Ectodermal cell (in vitro differentiated cells): ENCODE measurements at regions not wholly inside any gene's neighbourhood (a gene's known extent, or its start where the extent isn't known, plus 50 kb on each side); places are given as distances from the start of the nearest gene placed in this dataset.

Experiments used
- H3K27ac ChIP-seq: 2 replicates; pipeline ENCODE4 v1.7.0; 2013; ENCODE audit warnings: mild to moderate bottlenecking, low read depth, low read length; ENCODE audit not compliant: insufficient read depth, poor library complexity, severe bottlenecking
- H3K27me3 ChIP-seq: 2 replicates; pipeline ENCODE4 v1.7.0; 2013; ENCODE audit warnings: mild to moderate bottlenecking, low read length; ENCODE audit not compliant: insufficient read depth, control insufficient read depth, poor library complexity, severe bottlenecking
- H3K36me3 ChIP-seq: one replicate; pipeline ENCODE4 v1.7.0; 2013; ENCODE audit warnings: low read length; ENCODE audit not compliant: control insufficient read depth, insufficient read depth
- H3K4me1 ChIP-seq: one replicate; pipeline ENCODE4 v1.7.0; 2013; ENCODE audit warnings: low read length; ENCODE audit not compliant: control insufficient read depth, insufficient read depth
- H3K4me3 ChIP-seq: 2 replicates; pipeline ENCODE4 v1.7.0; 2013; ENCODE audit warnings: low read depth, low read length, control low read depth; ENCODE audit not compliant: insufficient read depth
- H3K9me3 ChIP-seq: 2 replicates; pipeline ENCODE4 v1.7.0; 2013; ENCODE audit warnings: mild to moderate bottlenecking, low read length, moderate library complexity; ENCODE audit not compliant: control insufficient read depth
- WGBS, 2 experiments: methylation state at CpG; one replicate each; pipeline ENCODE4 v1.1.7; 2013; ENCODE audit warnings: missing lambda C conversion rate in 2 of 2; 5-methylcytosine and 5-hydroxymethylcytosine counted together

DNA sequence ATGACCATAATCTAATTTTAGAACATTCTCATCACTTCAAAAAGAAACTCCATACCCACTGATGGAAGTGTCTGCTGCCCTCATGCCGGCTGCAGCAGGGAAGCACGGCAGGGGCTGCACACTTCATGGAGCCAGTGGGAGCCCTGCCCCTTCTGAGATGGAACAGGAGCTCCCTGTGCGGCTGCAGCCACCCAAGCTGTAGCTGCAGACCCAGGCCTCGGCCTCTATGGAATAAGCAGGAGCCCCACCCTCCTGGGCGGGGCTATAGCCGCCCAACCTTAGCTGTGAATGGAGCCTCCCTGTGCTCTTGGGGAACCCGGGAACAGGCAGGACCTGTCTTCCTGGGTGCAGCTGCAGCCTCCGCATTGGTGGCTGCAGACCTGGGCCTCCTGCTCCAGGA is 128.5 kb downstream of the NUDT12 start:
- H3K4me1 ChIP-seq = peaks cover 14% of the 10 kb centered on the region
- H3K36me3 ChIP-seq = no peaks in the 10 kb centered on the region
- 68 to 72% methylated on average over 8 of the region's 8 CpGs for WGBS, 2 experiments

DNA sequence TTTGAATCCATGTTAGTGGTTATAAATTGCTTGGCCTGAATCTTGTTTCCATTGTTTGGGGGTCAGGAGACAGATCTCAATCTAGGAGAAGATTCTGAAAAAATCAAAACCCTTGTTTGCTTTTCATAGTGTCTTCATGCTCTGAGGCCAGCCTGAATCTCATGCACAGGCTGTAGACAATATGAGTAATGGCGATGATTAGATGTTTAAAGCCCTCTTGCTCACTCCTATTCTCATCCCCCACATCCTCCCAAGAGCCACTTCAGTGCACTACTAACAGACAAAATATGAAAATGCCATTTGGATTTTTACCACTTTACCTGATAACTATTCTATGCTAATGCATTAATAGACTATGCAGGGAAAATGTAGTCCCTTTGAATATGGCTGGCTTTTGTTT is 129.4 kb downstream of the NUDT12 start:
- Histone ChIP-seq H3K27me3 (no peaks in the 10 kb centered on the region), H3K27ac (no peak overlapping the region), H3K36me3 (no peaks in the 10 kb centered on the region), H3K4me3 (no peak overlapping the region), H3K9me3 (no peaks in the 10 kb centered on the region), H3K4me1 (peaks cover 14% of the 10 kb centered on the region)
- 100% methylated on average over 1 of the region's 1 CpG; no CpG with 5 or more reads in 1 of the 2 experiments for WGBS, 2 experiments

More for the DNA sequence above, 128.5 kb downstream of the NUDT12 start:
- Histone ChIP-seq H3K9me3 (no peaks in the 10 kb centered on the region), H3K27ac (no peak overlapping the region), H3K4me3 (no peak overlapping the region), H3K27me3 (no peaks in the 10 kb centered on the region)

DNA sequence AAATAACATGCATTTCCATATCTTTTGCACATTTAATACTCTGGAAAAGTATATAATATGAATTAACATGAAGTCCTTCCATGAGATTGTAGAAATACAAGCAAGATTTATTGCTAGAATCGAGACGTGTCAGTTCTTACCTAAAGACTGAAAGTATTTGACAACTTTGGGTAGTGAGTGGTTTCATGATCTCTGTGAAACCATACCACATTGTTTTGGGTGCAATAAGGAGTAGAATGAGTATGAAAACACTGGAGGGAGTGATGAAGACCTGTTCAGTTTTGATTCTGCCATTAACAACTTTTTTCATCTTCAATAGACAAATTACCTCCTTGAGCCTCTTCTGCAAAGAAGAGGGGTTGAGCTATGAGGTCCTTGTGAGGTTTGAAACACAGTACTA is 133.7 kb downstream of the NUDT12 start:
- Histone ChIP-seq H3K4me1 (no peaks in the 10 kb centered on the region), H3K4me3 (no peak overlapping the region), H3K27me3 (no peaks in the 10 kb centered on the region), H3K27ac (no peak overlapping the region), H3K9me3 (no peaks in the 10 kb centered on the region), H3K36me3 (no peaks in the 10 kb centered on the region)
- 92 to 93% methylated on average over 2 of the region's 2 CpGs for WGBS, 2 experiments

DNA sequence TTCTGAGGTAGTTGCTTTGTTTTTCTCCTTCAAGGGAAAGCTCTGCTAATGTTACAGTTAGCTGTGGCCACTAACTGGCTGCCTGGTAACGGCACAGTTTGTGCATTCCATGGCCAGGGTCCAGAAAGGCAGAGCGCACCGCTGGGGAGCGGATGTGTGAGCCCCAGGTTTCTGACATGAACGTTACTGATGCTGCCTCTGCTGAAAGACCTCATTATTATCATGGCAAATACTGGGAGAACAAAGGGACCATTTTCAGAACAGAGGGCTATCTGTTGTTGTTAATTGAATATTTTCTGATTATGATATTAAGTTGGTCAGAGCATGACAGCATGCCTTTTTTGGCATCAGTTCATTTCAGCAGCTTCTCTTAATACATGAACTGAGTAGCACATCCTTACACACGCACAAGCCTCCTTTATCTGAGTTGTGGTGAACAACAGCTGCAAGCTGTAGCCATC is 134.1 kb downstream of the NUDT12 start:
- Histone ChIP-seq H3K9me3 (no peaks in the 10 kb centered on the region), H3K27ac (no peak overlapping the region), H3K4me3 (no peak overlapping the region), H3K27me3 (no peaks in the 10 kb centered on the region), H3K36me3 (no peaks in the 10 kb centered on the region), H3K4me1 (no peaks in the 10 kb centered on the region)
- WGBS, 2 experiments = 92 to 93% methylated on average over 6 of the region's 6 CpGs

DNA sequence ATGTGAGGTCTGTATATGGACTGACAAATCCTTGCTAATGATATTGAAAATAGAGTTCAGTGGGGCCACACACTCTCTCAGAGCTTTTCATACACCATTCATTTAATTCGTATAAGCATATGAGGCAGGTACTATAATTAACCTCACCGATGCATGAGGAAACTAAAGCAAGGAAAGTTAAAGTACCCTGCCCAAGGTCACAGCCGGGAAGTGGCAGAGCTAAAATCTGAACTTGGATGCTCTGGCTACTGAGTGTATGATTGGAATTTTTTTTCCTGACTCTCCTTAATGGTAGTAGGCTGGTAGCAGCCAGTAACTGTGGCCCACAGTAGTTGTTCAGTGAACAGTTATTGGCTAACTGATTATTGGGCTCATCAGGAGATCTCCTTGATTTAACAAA is 135.3 kb downstream of the NUDT12 start:
- no peaks in the 10 kb centered on the region for H3K36me3 ChIP-seq
- no peaks in the 10 kb centered on the region for H3K9me3 ChIP-seq
- H3K27me3 ChIP-seq = no peaks in the 10 kb centered on the region
- no peak overlapping the region for H3K4me3 ChIP-seq
- no peak overlapping the region for H3K27ac ChIP-seq
- WGBS, 2 experiments = 97 to 100% methylated on average over 3 of the region's 3 CpGs
- H3K4me1 ChIP-seq = no peaks in the 10 kb centered on the region

DNA sequence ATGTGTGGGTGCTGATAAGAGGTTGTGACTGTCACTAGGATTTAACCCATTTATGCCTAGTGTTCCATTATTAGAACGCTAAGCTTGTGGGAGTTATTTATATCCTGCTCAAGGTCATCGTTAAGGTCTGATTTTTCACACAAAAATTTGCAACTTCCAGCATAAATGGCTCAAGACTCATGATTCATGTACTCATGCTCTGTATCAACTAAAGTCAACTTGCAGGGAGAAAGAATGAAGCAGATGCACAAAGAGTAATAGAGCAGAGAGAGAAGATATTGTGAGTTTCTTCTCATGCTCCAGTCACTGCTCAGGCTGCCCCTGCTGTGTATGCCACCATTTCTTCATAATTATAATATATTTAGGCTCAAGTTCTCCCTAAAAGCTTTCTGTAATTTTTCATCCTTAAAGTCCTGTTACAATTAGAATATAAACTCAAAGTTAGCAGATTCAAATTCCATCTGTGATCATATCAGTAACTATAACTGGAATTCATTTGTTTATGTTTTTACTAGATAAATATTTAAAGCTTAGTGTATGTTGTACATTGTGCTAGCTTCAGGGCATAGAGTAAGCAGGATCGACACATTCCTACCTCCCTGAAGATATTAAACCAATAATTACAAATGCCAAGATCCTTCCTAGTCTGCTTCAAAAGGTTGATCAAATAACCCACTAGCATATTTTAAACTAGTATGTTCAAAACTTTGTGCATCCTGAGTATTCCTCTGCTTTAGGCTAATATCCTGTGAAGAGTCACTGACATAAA is 136.7 kb downstream of the NUDT12 start:
- Histone ChIP-seq H3K27me3 (no peaks in the 10 kb centered on the region), H3K27ac (no peak overlapping the region), H3K36me3 (no peaks in the 10 kb centered on the region), H3K9me3 (no peaks in the 10 kb centered on the region), H3K4me1 (no peaks in the 10 kb centered on the region), H3K4me3 (no peak overlapping the region)
- WGBS, 2 experiments = 86 to 96% methylated on average over 3 of the region's 3 CpGs

DNA sequence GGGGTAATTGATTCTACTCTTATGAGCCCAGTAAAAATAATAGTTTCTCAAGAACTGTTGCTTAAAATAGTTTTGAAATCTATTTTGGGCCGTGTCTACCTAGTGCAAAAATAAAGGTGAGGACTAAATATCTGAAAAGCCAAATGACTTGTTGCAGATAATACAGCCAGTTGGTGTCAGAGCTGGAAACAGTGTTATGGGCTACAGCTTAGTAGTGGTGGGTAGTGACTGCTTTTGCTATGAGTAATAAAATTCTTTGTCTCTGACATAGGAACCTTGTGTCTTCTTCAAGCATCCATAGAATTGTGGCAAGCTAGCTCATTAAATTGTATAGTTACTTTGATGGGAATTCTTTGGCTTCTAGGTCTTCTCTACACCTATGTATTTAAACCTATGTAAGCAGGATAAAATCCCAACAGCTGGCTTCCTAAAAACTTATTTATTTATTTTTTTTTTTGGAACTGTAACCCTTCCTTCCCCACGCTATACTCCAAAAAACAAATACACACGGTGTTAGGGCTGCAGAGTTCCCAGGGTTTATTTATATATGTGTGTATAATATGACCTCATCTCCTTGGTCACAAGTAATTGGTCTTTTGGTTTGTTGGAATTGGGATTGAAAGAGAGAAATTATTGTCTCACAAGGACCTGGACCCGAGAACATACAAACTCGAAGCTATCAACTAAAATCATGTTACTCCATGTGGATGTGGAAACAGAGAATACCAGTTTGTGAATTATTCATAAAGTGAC is 138.0 kb downstream of the NUDT12 start:
- H3K36me3 ChIP-seq = no peaks in the 10 kb centered on the region
- no peak overlapping the region for H3K4me3 ChIP-seq
- no peaks in the 10 kb centered on the region for H3K4me1 ChIP-seq
- no peaks in the 10 kb centered on the region for H3K27me3 ChIP-seq
- 94 to 96% methylated on average over 3 to 4 of the region's 5 CpGs for WGBS, 2 experiments
- no peak overlapping the region for H3K27ac ChIP-seq
- H3K9me3 ChIP-seq = no peaks in the 10 kb centered on the region

DNA sequence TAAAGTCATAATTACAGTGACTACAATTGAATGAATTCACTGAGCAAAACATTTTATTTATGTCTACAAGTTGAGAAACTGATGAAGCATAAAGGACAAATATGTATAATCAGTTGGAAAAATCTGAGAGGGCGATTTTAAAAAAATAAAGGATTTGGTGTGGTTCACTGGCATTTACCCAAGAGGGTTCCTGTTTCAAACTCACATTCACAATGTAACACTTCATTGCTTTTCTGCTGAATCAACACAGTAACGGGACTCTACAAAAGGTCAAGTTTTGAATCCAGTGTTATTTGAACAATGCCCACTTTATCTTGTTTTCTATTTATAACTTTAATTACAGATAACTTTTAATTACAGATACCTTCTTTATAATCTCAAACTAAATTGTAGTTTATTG is 138.6 kb downstream of the NUDT12 start:
- Histone ChIP-seq H3K27me3 (no peaks in the 10 kb centered on the region), H3K36me3 (no peaks in the 10 kb centered on the region), H3K4me3 (no peak overlapping the region), H3K9me3 (no peaks in the 10 kb centered on the region), H3K27ac (no peak overlapping the region), H3K4me1 (no peaks in the 10 kb centered on the region)
- WGBS, 2 experiments = 91 to 100% methylated on average over 2 of the region's 2 CpGs

DNA sequence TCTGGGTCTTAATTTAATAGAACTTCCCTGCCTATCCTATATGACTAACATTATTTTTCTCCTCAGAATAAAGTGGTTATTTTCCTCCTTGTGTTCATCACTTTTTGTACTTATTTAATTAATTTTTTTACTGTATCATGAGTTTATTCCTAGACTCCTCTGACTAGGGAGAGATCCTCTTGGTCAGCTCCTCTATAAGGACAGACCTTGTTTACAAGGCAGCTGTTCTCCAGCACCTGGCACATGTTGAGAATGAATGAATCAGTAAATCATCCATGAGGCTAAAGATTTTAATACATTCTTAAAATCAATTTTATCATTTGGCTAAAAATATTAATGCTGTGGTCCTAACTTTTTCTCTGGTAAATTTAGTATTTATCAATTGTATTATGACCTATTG is 139.8 kb downstream of the NUDT12 start:
- no peaks in the 10 kb centered on the region for H3K36me3 ChIP-seq
- H3K4me3 ChIP-seq = no peak overlapping the region
- H3K27me3 ChIP-seq = no peaks in the 10 kb centered on the region
- no peak overlapping the region for H3K27ac ChIP-seq
- H3K4me1 ChIP-seq = no peaks in the 10 kb centered on the region
- H3K9me3 ChIP-seq = no peaks in the 10 kb centered on the region

DNA sequence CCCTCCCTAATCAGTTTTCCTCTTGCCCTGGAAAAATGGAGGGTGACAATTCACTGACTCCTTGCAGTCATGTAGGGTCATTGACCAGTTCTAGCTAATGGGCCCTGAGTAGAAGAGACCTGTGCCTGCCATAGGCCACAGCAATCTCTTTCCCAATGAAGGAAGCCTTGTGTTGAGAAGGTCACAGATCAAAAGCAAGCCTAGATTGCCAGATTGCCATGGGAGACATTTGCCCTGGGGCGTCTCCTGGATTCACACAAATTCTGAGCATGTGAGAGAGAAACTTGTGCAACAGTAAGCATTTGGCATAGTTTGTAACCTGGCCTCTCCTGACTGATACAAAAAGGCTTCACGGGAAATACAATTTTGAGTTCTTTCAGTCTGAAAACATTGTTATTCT is 148.0 kb downstream of the NUDT12 start:
- H3K36me3 ChIP-seq = no peaks in the 10 kb centered on the region
- H3K27me3 ChIP-seq = no peaks in the 10 kb centered on the region
- no peaks in the 10 kb centered on the region for H3K9me3 ChIP-seq
- no peak overlapping the region for H3K27ac ChIP-seq
- H3K4me3 ChIP-seq = no peak overlapping the region
- WGBS, 2 experiments = 93 to 97% methylated on average over 2 of the region's 2 CpGs
- peaks cover 4% of the 10 kb centered on the region for H3K4me1 ChIP-seq
